ENCODE measurements at regions not wholly inside any gene's neighbourhood (a gene's known extent, or its start where the extent isn't known, plus 50 kb on each side); places are given as distances from the start of the nearest gene placed in this dataset.

GRCh38 chr4:127344071-127344470 lies 288.7 kb upstream of the INTU start:
- FAIRE-seq = no peak
- no peak overlapping the region for H3K4me3 ChIP-seq (ENCODE audit: low read length in 3 of 3)

GRCh38 chr4:127347936-127348335 lies 284.8 kb upstream of the INTU start:
- Histone ChIP-seq H3K9me3 (ENCODE audit: control insufficient read depth in 2 of 3, insufficient read depth in 1 of 3, low read length in 3 of 3) (peaks cover 0 to 5% (median 0%) of the 10 kb centered on the region in 3 donors), H3K9ac (ENCODE audit: low read length in 3 of 3) (no peak overlapping the region), H3K4me1 (ENCODE audit: control insufficient read depth in 2 of 3, insufficient read depth in 2 of 3, low read depth in 1 of 3, low read length in 3 of 3) (no peaks in the 10 kb centered on the region), H3K27me3 (ENCODE audit: control insufficient read depth, insufficient read depth, low read length) (no peaks in the 10 kb centered on the region), H3K4me3 (ENCODE audit: low read length in 3 of 3) (no peak overlapping the region), H3K36me3 (ENCODE audit: control insufficient read depth in 2 of 3, insufficient read depth in 3 of 3, low read length in 3 of 3) (no peaks in the 10 kb centered on the region), H3K27ac (ENCODE audit: low read depth in 2 of 2, low read length in 2 of 2) (no peak overlapping the region)
- TF ChIP-seq CTCF (IDR thresholded peaks at IDR 0.05; ENCODE audit: borderline replicate concordance, extremely low read depth, insufficient read depth) = no peak
- intact Hi-C loops (cut with DNase I) = no loop called here
- peak in 1 of 5 donors; percentile 37 for DNase-seq
- FAIRE-seq = peak; percentile 29

More at GRCh38 chr4:127344071-127344470, 288.7 kb upstream of the INTU start:
- H3K4me1 ChIP-seq (ENCODE audit: control insufficient read depth in 2 of 3, insufficient read depth in 2 of 3, low read depth in 1 of 3, low read length in 3 of 3) = no peaks in the 10 kb centered on the region
- no peaks in the 10 kb centered on the region for H3K27me3 ChIP-seq (ENCODE audit: control insufficient read depth, insufficient read depth, low read length)
- no peaks in the 10 kb centered on the region for H3K9me3 ChIP-seq (ENCODE audit: control insufficient read depth in 2 of 3, insufficient read depth in 1 of 3, low read length in 3 of 3)
- no peaks in the 10 kb centered on the region for H3K36me3 ChIP-seq (ENCODE audit: control insufficient read depth in 2 of 3, insufficient read depth in 3 of 3, low read length in 3 of 3)
- no peak overlapping the region for H3K9ac ChIP-seq (ENCODE audit: low read length in 3 of 3)
- TF ChIP-seq CTCF (IDR thresholded peaks at IDR 0.05; ENCODE audit: borderline replicate concordance, extremely low read depth, insufficient read depth) = no peak
- intact Hi-C loops (cut with DNase I) = no loop called here
- H3K27ac ChIP-seq (ENCODE audit: low read depth in 2 of 2, low read length in 2 of 2) = no peak overlapping the region
- no peak for DNase-seq

- no peak overlapping the region for H3K9ac ChIP-seq (ENCODE audit: low read length in 3 of 3)
- no peak for FAIRE-seq
- DNase-seq = peak in 2 of 5 donors; percentile 8 to 25
- intact Hi-C loops (cut with DNase I) = no loop called here
- H3K4me3 ChIP-seq (ENCODE audit: low read length in 3 of 3) = no peak overlapping the region
- TF ChIP-seq CTCF (IDR thresholded peaks at IDR 0.05; ENCODE audit: borderline replicate concordance, extremely low read depth, insufficient read depth) = no peak
- H3K27ac ChIP-seq (ENCODE audit: low read depth in 2 of 2, low read length in 2 of 2) = no peak overlapping the region
- no peaks in the 10 kb centered on the region for H3K27me3 ChIP-seq (ENCODE audit: control insufficient read depth, insufficient read depth, low read length)
- peaks cover 0 to 5% (median 0%) of the 10 kb centered on the region in 3 donors for H3K9me3 ChIP-seq (ENCODE audit: control insufficient read depth in 2 of 3, insufficient read depth in 1 of 3, low read length in 3 of 3)
- no peaks in the 10 kb centered on the region for H3K4me1 ChIP-seq (ENCODE audit: control insufficient read depth in 2 of 3, insufficient read depth in 2 of 3, low read depth in 1 of 3, low read length in 3 of 3)
- H3K36me3 ChIP-seq (ENCODE audit: control insufficient read depth in 2 of 3, insufficient read depth in 3 of 3, low read length in 3 of 3) = no peaks in the 10 kb centered on the region
Observed at GRCh38 chr4:127352220-127353113, 280.3 kb upstream of the INTU start.

All from kidney (tissue), 13 donors.